Uterus (tissue), 3 donors: ENCODE measurements at regions not wholly inside any gene's neighbourhood (a gene's known extent, or its start where the extent isn't known, plus 50 kb on each side); places are given as distances from the start of the nearest gene placed in this dataset.
A peak's percentile ranks its signal among the peaks of the same experiment; 100 is the strongest.

Source experiments
- DNase-seq, 2 donors: peaks; one replicate each; pipeline ENCODE4 v3.0.0-alpha.2; 2019 to 2020
- H3K27ac ChIP-seq, 2 donors: fragments of 200-600 bp; sonication (generic); 1 replicate in 1 of 2; 2 replicates in 1 of 2; pipeline ENCODE4 v1.5.1; 2016 to 2018
- H3K27me3 ChIP-seq, 2 donors: fragments of 200-600 bp; sonication (generic); one replicate each; pipeline ENCODE4 v1.5.1; 2018 to 2019; ENCODE audit warnings: control low read depth in 1 of 2
- H3K36me3 ChIP-seq, 2 donors: fragments of 200-600 bp; sonication (generic); one replicate each; pipeline ENCODE4 v1.5.1; 2019; ENCODE audit warnings: control low read depth in 1 of 2
- H3K4me1 ChIP-seq, 2 donors: fragments of 200-600 bp; sonication (generic); one replicate each; pipeline ENCODE4 v1.5.1; 2018 to 2019; ENCODE audit warnings: control low read depth in 1 of 2
- H3K4me3 ChIP-seq, 2 donors: fragments of 200-600 bp; sonication (generic); 1 replicate in 1 of 2; 2 replicates in 1 of 2; pipeline ENCODE4 v1.5.1; 2018 to 2019; ENCODE audit warnings: mild to moderate bottlenecking in 1 of 2
- H3K9me3 ChIP-seq, 2 donors: fragments of 200-600 bp; sonication (generic); one replicate each; pipeline ENCODE4 v1.5.1; 2019; ENCODE audit warnings: control low read depth in 1 of 2
- CTCF ChIP-seq, 4 experiments: fragments of 200-600 bp in 2 of 4; fragments of 450-650 bp in 2 of 4; sonication (generic) in 2 of 4; IDR thresholded peaks; one replicate each; pipeline ENCODE4 v1.5.1; 2016 to 2019; ENCODE audit warnings: antibody characterized with exemption in 4 of 4, mild to moderate bottlenecking in 2 of 4, moderate library complexity in 1 of 4
- POLR2A ChIP-seq, 2 donors: fragments of 450-650 bp; IDR thresholded peaks; one replicate each; pipeline ENCODE4 v1.6.1; 2016; ENCODE audit warnings: antibody characterized with exemption in 2 of 2, mild to moderate bottlenecking in 1 of 2, moderate library complexity in 1 of 2
- intact Hi-C: fragments of 100-400 bp; cut with DNase I; formaldehyde crosslinking; loops from one replicate; pipeline ENCODE4 v1.15.1; 2023; ENCODE audit warnings: low total_unique reads
- donor health status: DM: yes; HTN: yes; CAD: no.

DNA sequence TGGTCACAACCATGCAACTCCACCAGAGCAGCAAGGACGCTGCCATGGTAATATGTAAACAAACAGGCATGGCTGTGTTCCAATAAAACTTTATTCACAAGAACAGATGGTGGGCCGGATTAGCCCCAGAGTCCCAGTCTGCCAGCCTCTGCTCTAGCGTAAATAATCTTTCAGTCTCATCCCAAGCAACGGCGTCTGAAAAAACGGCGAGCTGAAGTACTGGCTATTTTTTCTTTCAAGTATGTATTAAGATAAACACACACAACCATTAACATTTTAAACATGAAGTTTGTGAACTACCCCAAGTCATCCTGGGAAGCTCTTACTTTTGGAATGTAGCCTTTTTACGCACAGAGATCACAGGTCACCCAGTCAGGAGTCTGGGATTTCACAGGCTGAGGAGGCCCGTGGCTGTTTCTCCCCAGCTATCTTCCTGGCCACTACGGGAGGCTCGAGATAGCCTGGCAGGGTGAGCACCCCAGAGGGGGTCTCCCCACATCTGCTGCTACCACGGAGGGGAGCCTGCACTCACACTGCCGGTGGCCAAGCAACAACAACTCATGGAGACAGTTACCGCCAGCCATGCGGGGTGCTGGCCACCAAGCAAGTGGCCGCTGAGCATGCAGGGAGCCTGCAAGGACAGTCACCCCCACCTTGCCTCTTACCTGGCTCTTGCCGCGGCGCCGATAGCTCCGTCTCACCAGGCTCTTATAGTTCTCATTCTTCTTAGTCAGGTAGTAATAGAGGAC, 124.6 kb downstream of the RFLNA start:
- H3K4me3 ChIP-seq = no peak overlapping the region
- H3K36me3 ChIP-seq = no peaks in the 10 kb centered on the region
- H3K27me3 ChIP-seq = no peaks in the 10 kb centered on the region
- TF ChIP-seq POLR2A (IDR thresholded peaks at IDR 0.05) (no peak), CTCF (IDR thresholded peaks at IDR 0.05) (no peak)
- DNase-seq = no peak
- no peaks in the 10 kb centered on the region for H3K9me3 ChIP-seq
- intact Hi-C loops = loop anchor here (5.0 kb wide), 1 partner anchor 32 kb away; no protein-coding TSS in a partner anchor
- H3K27ac ChIP-seq = peak overlapping the region; percentile 87 to 96
- H3K4me1 ChIP-seq = peaks cover 0 to 16% of the 10 kb centered on the region in 2 donors

- H3K27me3 ChIP-seq = no peaks in the 10 kb centered on the region
- H3K36me3 ChIP-seq = no peaks in the 10 kb centered on the region
- no peak for DNase-seq
- H3K27ac ChIP-seq = peak overlapping the region in 1 of 2 donors; percentile 2
- no peak overlapping the region for H3K4me3 ChIP-seq
- TF ChIP-seq POLR2A (IDR thresholded peaks at IDR 0.05) (no peak), CTCF (IDR thresholded peaks at IDR 0.05) (no peak)
- H3K4me1 ChIP-seq = peaks cover 0 to 18% of the 10 kb centered on the region in 2 donors
- intact Hi-C loops = no loop called here
- H3K9me3 ChIP-seq = no peaks in the 10 kb centered on the region
Observed at GRCh38 chr12:124418791-124419190, 123.9 kb downstream of the RFLNA start.

DNA sequence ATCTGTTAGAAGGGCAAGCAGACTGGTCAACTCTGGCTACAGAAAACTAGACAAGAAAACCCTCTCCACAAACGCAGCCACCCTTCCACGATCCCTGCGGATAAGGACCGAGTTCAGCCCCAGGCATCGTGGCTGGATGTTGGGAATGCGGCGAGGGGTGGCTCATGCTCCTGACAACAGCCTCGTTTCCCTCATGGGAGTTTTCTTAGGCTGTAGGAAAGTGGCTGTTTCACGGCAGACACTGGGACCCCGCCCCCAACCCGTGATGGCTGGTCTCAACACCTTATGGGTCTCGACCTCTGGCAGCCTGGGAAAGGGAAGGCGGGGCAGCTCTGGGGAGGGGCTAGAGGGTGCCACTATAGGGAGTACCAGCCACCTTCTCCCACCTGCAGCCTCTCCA, 123.3 kb downstream of the RFLNA start:
- Histone ChIP-seq H3K36me3 (no peaks in the 10 kb centered on the region), H3K4me1 (peaks cover 0 to 18% of the 10 kb centered on the region in 2 donors), H3K27ac (peak overlapping the region in 1 of 2 donors; percentile 2), H3K4me3 (no peak overlapping the region), H3K9me3 (no peaks in the 10 kb centered on the region), H3K27me3 (no peaks in the 10 kb centered on the region)
- intact Hi-C loops = no loop called here
- no peak for DNase-seq
- TF ChIP-seq CTCF (IDR thresholded peaks at IDR 0.05) (no peak), POLR2A (IDR thresholded peaks at IDR 0.05) (no peak)

GRCh38 chr12:124416516-124417395, 121.9 kb downstream of the RFLNA start:
- Histone ChIP-seq H3K36me3 (no peaks in the 10 kb centered on the region), H3K4me1 (peaks cover 0 to 26% of the 10 kb centered on the region in 2 donors), H3K27ac (peak overlapping the region in 1 of 2 donors; percentile 56), H3K9me3 (no peaks in the 10 kb centered on the region), H3K4me3 (no peak overlapping the region), H3K27me3 (no peaks in the 10 kb centered on the region)
- DNase-seq = no peak
- no peak for TF ChIP-seq POLR2A (IDR thresholded peaks at IDR 0.05)
- TF ChIP-seq CTCF (IDR thresholded peaks at IDR 0.05) = no peak
- intact Hi-C loops = no loop called here

- no peak overlapping the region for H3K4me3 ChIP-seq
- no peaks in the 10 kb centered on the region for H3K27me3 ChIP-seq
- H3K9me3 ChIP-seq = no peaks in the 10 kb centered on the region
- intact Hi-C loops = no loop called here
- DNase-seq = no peak
- no peaks in the 10 kb centered on the region for H3K36me3 ChIP-seq
- peak overlapping the region in 1 of 2 donors; percentile 56 for H3K27ac ChIP-seq
- H3K4me1 ChIP-seq = peaks cover 0 to 33% of the 10 kb centered on the region in 2 donors
- TF ChIP-seq POLR2A (IDR thresholded peaks at IDR 0.05) = no peak
- TF ChIP-seq CTCF (IDR thresholded peaks at IDR 0.05) = no peak
Observed at GRCh38 chr12:124415064-124415463, 120.2 kb downstream of the RFLNA start.
